PFSK-1 (cell line): ENCODE measurements at regions not wholly inside any gene's neighbourhood (a gene's known extent, or its start where the extent isn't known, plus 50 kb on each side); places are given as distances from the start of the nearest gene placed in this dataset.

Source experiments
- FOXP2 ChIP-seq: optimal IDR thresholded peaks from 2 replicates; pipeline ENCODE3; 2011; ENCODE audit warnings: borderline replicate concordance, control low read depth, inconsistent platforms; ENCODE audit not compliant: insufficient read depth; ENCODE audit errors: extremely low read length, extremely low read depth
- POLR2AphosphoS5 ChIP-seq: IDR thresholded peaks from 2 replicates; pipeline ENCODE4 v1.6.1; 2012; ENCODE audit warnings: low read depth, mild to moderate bottlenecking, control low read depth, low read length, moderate library complexity
- REST ChIP-seq, 2 experiments: IDR thresholded peaks; 2 replicates each; pipeline versions ENCODE4 v1.6.1 to v1.8.0; 2011 to 2012; ENCODE audit warnings: low read depth in 2 of 2, low read length in 2 of 2, control low read depth in 1 of 2, inconsistent platforms in 1 of 2, mild to moderate bottlenecking in 1 of 2, moderate library complexity in 1 of 2; ENCODE audit not compliant: insufficient read depth in 1 of 2
- SIN3A ChIP-seq: IDR thresholded peaks from 2 replicates; pipeline ENCODE4 v1.6.1; 2012; ENCODE audit warnings: mild to moderate bottlenecking, low read length, moderate library complexity, borderline replicate concordance; ENCODE audit not compliant: insufficient read depth
- TAF1 ChIP-seq: IDR thresholded peaks from 2 replicates; pipeline ENCODE4 v1.6.1; 2012; ENCODE audit warnings: low read length, control low read depth, borderline replicate concordance; ENCODE audit not compliant: insufficient read depth

- TF ChIP-seq POLR2AphosphoS5 (no peak), REST (IDR thresholded peaks at IDR 0.05; ENCODE audit: insufficient read depth in 1 of 2, low read depth in 2 of 2, low read length in 2 of 2) (no peak), SIN3A (no peak)
Observed at GRCh38 chr10:62471711-62472110, 97.5 kb downstream of the ZNF365 start.

GRCh38 chr10:62473241-62473640 lies 99.1 kb downstream of the ZNF365 start:
- TF ChIP-seq SIN3A (no peak), TAF1 (no peak), POLR2AphosphoS5 (no peak), FOXP2 (no peak), REST (IDR thresholded peaks at IDR 0.05; ENCODE audit: insufficient read depth in 1 of 2, low read depth in 2 of 2, low read length in 2 of 2) (no peak)

GRCh38 chr10:62475551-62475950 lies 101.4 kb downstream of the ZNF365 start:
- TF ChIP-seq POLR2AphosphoS5 = no peak
- no peak for TF ChIP-seq TAF1
- TF ChIP-seq FOXP2 = no peak
- no peak for TF ChIP-seq SIN3A
- TF ChIP-seq REST (IDR thresholded peaks at IDR 0.05; ENCODE audit: insufficient read depth in 1 of 2, low read depth in 2 of 2, low read length in 2 of 2) = no peak

GRCh38 chr10:62479523-62479922 lies 105.4 kb downstream of the ZNF365 start:
- TF ChIP-seq POLR2AphosphoS5 (no peak), REST (IDR thresholded peaks at IDR 0.05; ENCODE audit: insufficient read depth in 1 of 2, low read depth in 2 of 2, low read length in 2 of 2) (no peak), FOXP2 (no peak), SIN3A (no peak), TAF1 (no peak)

- TF ChIP-seq FOXP2 (no peak), SIN3A (no peak)
Observed at GRCh38 chr10:62480196-62480595, 106.0 kb downstream of the ZNF365 start.
